ENCODE measurements at regions not wholly inside any gene's neighbourhood (a gene's known extent, or its start where the extent isn't known, plus 50 kb on each side); places are given as distances from the start of the nearest gene placed in this dataset.
A peak's percentile ranks its signal among the peaks of the same experiment; 100 is the strongest.

DNA sequence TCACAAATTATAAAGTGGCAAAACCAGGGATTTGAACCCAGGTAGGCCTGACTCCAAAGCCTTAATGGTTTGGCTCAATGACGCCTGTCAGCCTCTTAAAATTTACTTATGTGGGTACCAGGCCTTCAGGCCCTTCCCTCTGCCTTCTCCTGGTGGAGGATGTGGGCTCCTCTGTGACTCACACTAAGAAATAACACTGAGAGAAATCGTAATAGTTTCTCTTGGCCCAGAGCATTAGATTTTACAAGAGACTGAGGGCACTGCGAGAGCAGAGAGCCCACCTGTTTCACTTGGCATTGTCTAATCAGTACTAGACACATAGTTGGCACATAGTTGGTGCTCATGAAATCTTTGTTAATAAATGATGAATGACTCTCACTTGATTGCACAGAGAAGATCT, 505.2 kb downstream of the SHQ1 start:
- Histone ChIP-seq H3K4me1 (ENCODE audit: control insufficient read depth, insufficient read depth, low read length) (peaks cover 10% of the 10 kb centered on the region), H2BK120ac (ENCODE audit: low read depth, low read length) (no peak overlapping the region), H3K14ac (replicated peaks; ENCODE audit: low read depth, low read length) (no peak overlapping the region), H4K20me1 (ENCODE audit: insufficient read depth, low read length) (no peaks in the 10 kb centered on the region), H3K4ac (ENCODE audit: low read depth, low read length) (no peak overlapping the region), H2BK5ac (ENCODE audit: low read depth, low read length, poor library complexity, severe bottlenecking) (no peak overlapping the region), H4K8ac (ENCODE audit: low read depth in 2 of 2, low read length in 2 of 2) (no peak overlapping the region), H3K79me1 (ENCODE audit: low read depth in 1 of 2, low read length in 2 of 2) (no peaks in the 10 kb centered on the region), H2BK15ac (ENCODE audit: low read depth, low read length) (no peak overlapping the region), H3K56ac (ENCODE audit: extremely low read depth, insufficient read depth, low read length) (no peak overlapping the region), H3K36me3 (ENCODE audit: control insufficient read depth, insufficient read depth, low read length) (no peaks in the 10 kb centered on the region), H2AK5ac (ENCODE audit: low read depth, low read length) (no peak overlapping the region), H3K4me3 (ENCODE audit: insufficient read depth, low read depth, low read length) (no peak overlapping the region), H3K4me2 (ENCODE audit: low read depth, low read length) (no peak overlapping the region), H3K9me1 (ENCODE audit: insufficient read depth, low read length) (peaks cover 17% of the 10 kb centered on the region), H2BK20ac (ENCODE audit: low read depth, low read length) (no peak overlapping the region), H4K91ac (ENCODE audit: insufficient read depth, low read depth, low read length) (no peak overlapping the region), H4K5ac (ENCODE audit: low read depth, low read length) (no peak overlapping the region), H2AK9ac (replicated peaks; ENCODE audit: low read depth, low read length, poor library complexity) (no peak overlapping the region), H3K9ac (ENCODE audit: low read depth, low read length) (no peak overlapping the region), H3K18ac (ENCODE audit: low read depth, low read length) (no peak overlapping the region), H3K9me3 (ENCODE audit: control insufficient read depth, insufficient read depth, low read length) (no peaks in the 10 kb centered on the region), H3K23ac (ENCODE audit: low read depth, low read length) (no peak overlapping the region), H3K27ac (ENCODE audit: insufficient read depth, low read length) (no peak overlapping the region), H2AFZ (replicated peaks; ENCODE audit: low read length, poor library complexity) (no peak overlapping the region), H3K27me3 (ENCODE audit: control insufficient read depth, insufficient read depth, low read length) (no peaks in the 10 kb centered on the region)
- intact Hi-C loops (cut with micrococcal nuclease): no loop called here
- ATAC-seq (ENCODE audit: low read depth) (no peak), DNase-seq (peak; percentile 57)
- in situ Hi-C loops (cut with MboI; ENCODE audit: low sequenced_read_pairs): no loop called here
- 0% methylated on average over 1 of the region's 3 CpGs; no CpG with 5 or more reads in 1 of the 2 experiments for WGBS, 2 experiments (ENCODE audit: extremely low coverage in 2 of 2, insufficient read length in 1 of 2)
- TF ChIP-seq CHD1 (IDR thresholded peaks at IDR 0.05; ENCODE audit: low read depth, low read length): no peak
- TF ChIP-seq, protein P1, sequence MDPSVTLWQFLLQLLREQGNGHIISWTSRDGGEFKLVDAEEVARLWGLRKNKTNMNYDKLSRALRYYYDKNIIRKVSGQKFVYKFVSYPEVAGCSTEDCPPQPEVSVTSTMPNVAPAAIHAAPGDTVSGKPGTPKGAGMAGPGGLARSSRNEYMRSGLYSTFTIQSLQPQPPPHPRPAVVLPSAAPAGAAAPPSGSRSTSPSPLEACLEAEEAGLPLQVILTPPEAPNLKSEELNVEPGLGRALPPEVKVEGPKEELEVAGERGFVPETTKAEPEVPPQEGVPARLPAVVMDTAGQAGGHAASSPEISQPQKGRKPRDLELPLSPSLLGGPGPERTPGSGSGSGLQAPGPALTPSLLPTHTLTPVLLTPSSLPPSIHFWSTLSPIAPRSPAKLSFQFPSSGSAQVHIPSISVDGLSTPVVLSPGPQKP (IDR thresholded peaks at IDR 0.05; ENCODE audit: borderline replicate concordance, low read depth, low read length): no peak
- no peak for TF ChIP-seq POLR2A (IDR thresholded peaks at IDR 0.05; ENCODE audit: low read depth, low read length)
- TF ChIP-seq RAD21 (IDR thresholded peaks at IDR 0.05; ENCODE audit: low read length): no peak
- no peak for TF ChIP-seq MXI1 (IDR thresholded peaks at IDR 0.05; ENCODE audit: borderline replicate concordance, low read depth, low read length)
- no peak for TF ChIP-seq CEBPB (IDR thresholded peaks at IDR 0.05; ENCODE audit: low read depth, low read length)
- TF ChIP-seq RCOR1 (IDR thresholded peaks at IDR 0.05; ENCODE audit: insufficient replicate concordance, low read length): no peak
- TF ChIP-seq MAZ (IDR thresholded peaks at IDR 0.05; ENCODE audit: borderline replicate concordance, low read depth, low read length): no peak
- no TSS peak for BruUV-seq (replicated peaks)
- CTCF ChIA-PET: interaction anchor here (0.6 kb wide), 1 partner anchor 235 kb away, joined by 3 read pairs; no protein-coding TSS in a partner anchor
- POLR2A ChIA-PET (ENCODE audit: unreplicated experiment): no interaction called here
- dilution Hi-C loops (cut with HindIII; ENCODE audit: low sequenced_read_pairs, unreplicated experiment): no loop called here

All from IMR-90 (cell line).